T-helper 2 cell treated with Interferon-gamma antibody and Interleukin-4, amounts not matched to agents 100 ng/mL and 5 ng/mL, for 36 hours (primary cell): ENCODE measurements at regions not wholly inside any gene's neighbourhood (a gene's known extent, or its start where the extent isn't known, plus 50 kb on each side); places are given as distances from the start of the nearest gene placed in this dataset.

ENCODE experiments used
- intact Hi-C: fragments of 100-400 bp; cut with micrococcal nuclease; formaldehyde crosslinking; loops from one replicate; pipeline ENCODE4 v1.15.1; 2023

DNA sequence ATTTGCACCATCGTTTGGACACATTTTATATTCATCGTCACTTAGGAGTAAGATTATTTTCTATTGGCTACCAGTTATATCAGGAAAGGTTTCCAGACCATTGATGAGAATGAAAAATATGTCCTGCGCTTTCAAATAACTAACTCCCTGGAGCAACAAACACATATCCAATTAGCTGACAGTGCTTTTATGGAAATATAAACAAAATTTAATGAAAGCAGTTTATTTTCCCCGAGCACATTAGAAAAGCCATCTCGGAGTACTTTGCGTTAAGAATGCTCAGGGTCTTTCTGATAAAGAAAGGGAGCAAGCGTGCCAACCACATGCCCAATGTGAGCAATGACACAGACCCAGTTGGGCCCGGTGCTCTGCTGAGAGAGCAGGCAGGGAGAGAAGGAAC is 85.1 kb upstream of the ZPBP start:
- intact Hi-C loops = no loop called here

GRCh38 chr7:50174948-50175347 is 81.9 kb upstream of the ZPBP start:
- intact Hi-C loops = no loop called here

DNA sequence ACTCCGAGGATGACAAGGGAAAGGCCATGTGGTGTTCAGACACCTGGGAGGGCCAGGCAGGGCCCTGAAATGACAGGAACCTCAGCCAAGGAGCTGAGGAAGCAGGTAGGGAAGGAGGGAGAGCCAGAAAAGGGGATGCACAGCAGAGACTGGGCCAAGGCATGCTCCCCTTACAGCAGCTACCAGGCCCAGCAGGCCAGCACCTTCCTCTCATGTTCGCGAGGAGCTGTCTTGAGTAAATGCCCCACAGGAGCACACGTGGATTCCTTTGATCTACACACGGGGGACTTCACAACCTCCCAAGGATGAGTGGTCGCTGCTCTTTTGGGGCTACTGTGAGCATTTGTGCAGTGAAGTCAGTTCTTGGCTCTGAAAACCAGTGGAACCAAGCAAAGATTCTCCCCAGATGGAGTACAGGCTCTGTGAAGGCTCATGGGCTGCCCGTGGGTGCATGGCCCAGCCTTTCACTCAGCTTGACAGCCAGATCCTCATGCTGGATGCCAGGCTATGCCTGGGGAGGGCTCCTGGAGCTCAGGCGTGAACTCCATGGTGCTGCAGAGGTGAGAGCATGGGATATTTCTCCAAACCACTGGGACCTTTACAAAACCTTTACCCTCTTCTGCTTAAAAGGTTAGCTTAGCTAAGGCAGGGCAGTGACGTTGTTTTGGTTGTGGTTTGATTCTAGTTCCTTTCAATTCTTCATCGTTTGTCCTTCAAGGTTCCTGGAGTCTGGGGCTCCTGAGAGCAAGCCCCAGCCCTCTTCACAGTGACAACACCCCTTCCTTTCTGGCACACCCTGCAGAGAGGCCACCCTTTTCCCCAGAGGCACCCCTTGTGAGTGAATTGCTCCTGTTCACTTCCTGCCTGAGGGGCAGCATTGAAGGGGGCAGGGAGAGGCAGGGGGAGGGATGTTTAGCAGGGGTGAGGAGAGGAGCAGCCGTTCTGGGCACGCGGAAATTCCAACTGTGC is 74.2 kb upstream of the ZPBP start:
- intact Hi-C loops = loop anchor here (2.0 kb wide), 1 partner anchor 30 kb away; no protein-coding TSS in a partner anchor

GRCh38 chr7:50164559-50165170 is 71.6 kb upstream of the ZPBP start:
- intact Hi-C loops = loop anchor here (1.0 kb wide), 1 partner anchor 8 kb away; no protein-coding TSS in a partner anchor

GRCh38 chr7:50160206-50160605 is 67.2 kb upstream of the ZPBP start:
- intact Hi-C loops = no loop called here

- intact Hi-C loops = no loop called here
These were observed 66.1 kb upstream of the ZPBP start for GRCh38 chr7:50159154-50159553.

GRCh38 chr7:50156706-50157105 is 63.7 kb upstream of the ZPBP start:
- intact Hi-C loops = loop anchor here (1.0 kb wide), 1 partner anchor 9 kb away; no protein-coding TSS in a partner anchor

DNA sequence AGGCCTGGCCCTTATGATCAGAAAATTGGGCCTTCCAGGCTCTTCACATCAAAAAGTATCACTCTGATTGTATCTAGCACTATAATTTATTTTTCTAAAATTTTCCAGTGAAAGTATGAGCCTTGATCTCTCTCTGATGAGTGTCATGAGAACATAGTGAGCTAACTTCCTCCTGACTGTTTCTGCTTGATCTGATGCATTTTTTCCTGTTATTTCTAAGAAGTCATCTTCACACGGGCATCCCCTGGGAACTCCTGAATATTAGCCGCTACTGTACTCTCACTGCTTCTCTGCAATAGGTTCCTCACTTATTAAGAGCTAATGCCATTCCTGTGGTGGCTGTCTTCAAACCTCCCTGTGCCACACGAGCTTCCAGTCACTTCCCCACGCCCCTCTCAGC is 63.1 kb upstream of the ZPBP start:
- intact Hi-C loops = loop anchor here (1.0 kb wide), 1 partner anchor 9 kb away; no protein-coding TSS in a partner anchor

- intact Hi-C loops = loop anchor here (1.0 kb wide), 1 partner anchor 10 kb away; no protein-coding TSS in a partner anchor
These were observed 62.7 kb upstream of the ZPBP start for GRCh38 chr7:50155755-50156154.

- intact Hi-C loops = no loop called here
These were observed 60.9 kb upstream of the ZPBP start for GRCh38 chr7:50153995-50154394.

- intact Hi-C loops = no loop called here
These were observed 60.1 kb upstream of the ZPBP start for GRCh38 chr7:50153148-50153547.

- intact Hi-C loops = no loop called here
These were observed 59.4 kb upstream of the ZPBP start for GRCh38 chr7:50152486-50152885.

GRCh38 chr7:50151661-50152060 is 58.6 kb upstream of the ZPBP start:
- intact Hi-C loops = no loop called here

- intact Hi-C loops = no loop called here
These were observed 58.0 kb upstream of the ZPBP start for GRCh38 chr7:50151001-50151400.

DNA sequence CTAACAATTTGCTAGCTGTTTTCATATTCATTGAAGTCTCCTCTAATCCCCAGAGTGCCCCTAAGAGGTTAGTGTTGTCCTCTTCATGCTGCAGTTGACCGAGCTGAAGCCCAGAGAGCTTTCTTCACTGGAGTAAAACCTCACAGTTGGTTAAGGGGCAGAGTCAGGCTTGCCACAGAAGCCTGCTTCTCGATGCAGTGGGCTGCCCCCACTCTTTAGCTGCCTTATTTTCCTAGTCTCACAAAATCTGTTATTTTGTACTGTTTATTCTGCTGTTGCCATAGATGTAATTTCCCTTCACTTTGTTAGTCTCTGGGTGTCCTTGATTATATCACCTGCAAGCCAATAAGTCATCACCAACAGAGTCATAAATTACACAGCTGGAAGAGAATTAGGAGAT is 56.3 kb upstream of the ZPBP start:
- intact Hi-C loops = loop anchor here (5.0 kb wide), 1 partner anchor 118 kb away; no protein-coding TSS in a partner anchor

DNA sequence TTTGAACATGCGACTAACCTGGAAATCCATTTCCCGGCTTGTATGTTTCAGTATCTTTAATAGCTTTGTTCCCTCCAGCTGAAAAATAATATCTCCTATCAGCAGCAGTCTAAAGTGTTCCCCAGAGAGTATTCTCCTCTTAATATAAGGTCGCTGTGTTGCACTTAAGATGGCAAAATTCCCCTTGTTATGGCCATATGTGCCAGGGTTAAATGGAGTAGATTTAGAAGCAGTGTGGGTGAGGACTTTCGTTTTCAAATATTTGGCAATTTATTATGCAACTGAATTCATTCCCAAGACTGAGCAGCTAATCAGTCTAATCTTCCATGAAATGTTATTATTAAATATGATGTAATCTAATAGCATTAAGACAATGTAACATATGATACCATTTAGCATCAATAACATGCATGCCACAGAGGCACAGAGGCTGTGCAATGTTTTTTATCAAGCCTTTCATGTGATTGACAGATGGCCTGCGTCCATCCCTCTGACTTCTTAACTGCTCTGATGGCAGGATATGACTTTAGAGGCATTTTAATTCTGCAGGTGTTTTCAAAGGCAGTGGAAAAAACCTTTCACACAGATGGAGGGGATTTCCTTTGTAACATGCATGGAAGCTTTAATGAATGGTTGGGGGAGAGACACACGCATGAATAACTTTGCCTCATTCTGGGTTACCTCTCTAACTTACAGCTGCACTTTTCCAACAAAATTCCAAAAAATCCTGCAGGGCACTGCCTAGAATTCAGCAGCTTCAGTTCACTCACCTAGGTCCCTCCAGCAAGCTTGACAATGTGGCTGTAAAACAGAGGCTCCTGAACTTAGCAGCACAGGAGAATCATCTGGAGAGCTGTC is 55.1 kb upstream of the ZPBP start:
- intact Hi-C loops = loop anchor here (5.0 kb wide), 1 partner anchor 119 kb away; no protein-coding TSS in a partner anchor

GRCh38 chr7:50146692-50147091 is 53.6 kb upstream of the ZPBP start:
- intact Hi-C loops = loop anchor here (5.0 kb wide), 1 partner anchor 121 kb away; no protein-coding TSS in a partner anchor

DNA sequence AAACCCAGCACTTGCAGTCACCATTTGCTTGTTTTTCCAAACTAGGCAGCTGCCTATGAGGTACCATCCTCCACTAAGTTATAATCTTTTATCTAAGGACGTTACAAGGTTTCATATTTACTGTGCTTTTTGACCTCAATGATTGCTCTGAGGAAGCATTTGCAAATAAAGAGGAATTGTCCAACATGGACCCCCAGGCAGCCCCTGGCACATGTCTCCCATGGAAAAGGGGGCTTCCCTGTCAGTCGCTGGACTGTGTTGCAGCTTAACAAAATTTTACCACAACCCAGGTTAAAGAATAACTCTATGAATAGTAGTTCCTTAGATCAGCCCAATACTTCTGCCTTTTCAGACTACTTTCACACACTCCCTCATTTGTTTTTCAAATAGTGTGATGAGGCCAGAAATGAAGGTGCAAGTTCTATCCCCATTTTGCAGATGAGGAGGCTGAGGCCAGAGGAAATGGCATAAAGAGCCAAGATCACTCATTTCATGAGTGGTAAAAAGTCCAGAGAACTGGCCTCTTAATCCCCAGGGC is 52.8 kb upstream of the ZPBP start:
- intact Hi-C loops = loop anchor here (5.0 kb wide), 1 partner anchor 121 kb away; no protein-coding TSS in a partner anchor

DNA sequence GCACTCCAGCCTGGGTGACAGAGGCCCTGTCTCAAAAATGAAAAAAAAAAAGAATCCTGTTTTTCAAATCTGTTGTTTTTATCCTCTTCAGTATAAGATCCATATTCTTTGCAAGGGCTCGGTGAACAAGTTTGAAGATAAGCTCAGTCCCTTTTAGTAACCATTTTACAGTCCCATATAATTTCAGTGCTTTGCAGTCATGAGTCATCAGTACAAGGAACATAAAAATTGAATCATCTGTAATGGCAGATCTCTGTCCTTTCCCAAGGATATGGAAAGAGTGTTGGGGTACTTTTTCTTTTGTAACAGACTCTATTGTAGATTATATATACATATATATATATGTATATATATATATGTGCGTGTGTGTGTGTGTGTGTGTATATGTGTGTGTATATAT is 52.2 kb upstream of the ZPBP start:
- intact Hi-C loops = loop anchor here (5.0 kb wide), 1 partner anchor 122 kb away; no protein-coding TSS in a partner anchor
